ENCODE measurements at regions not wholly inside any gene's neighbourhood (a gene's known extent, or its start where the extent isn't known, plus 50 kb on each side); places are given as distances from the start of the nearest gene placed in this dataset.

DNA sequence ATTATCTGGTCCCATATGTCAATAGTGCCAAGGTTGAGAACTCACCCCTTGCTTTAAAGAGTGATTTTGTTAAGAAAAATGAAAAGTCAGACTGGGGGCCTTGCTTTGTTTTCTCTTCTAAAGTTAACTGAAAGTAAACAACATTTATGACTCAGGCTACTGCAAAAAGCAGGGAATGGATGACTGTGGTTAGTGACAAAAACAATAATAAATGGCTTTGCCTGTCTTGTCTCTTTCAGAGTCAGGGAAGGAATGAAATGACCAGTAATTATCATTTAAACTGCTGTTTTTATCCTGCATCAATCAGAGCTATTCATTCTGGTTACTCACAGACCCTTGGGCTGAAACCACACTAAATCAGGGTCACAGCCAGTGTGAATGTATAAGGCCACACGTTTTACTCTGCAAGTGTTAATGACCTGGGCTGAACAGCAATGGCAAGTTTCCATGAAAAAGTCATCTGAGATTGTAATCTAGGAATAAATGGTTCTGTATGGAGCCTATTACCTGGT is 112.2 kb downstream of the ZNF608 start:
- intact Hi-C loops (cut with micrococcal nuclease), result no loop called here
- H3K27me3 Mint-ChIP-seq, result no peaks in the 10 kb centered on the region
- 57% methylated on average over 1 of the region's 1 CpG for WGBS (ENCODE audit: insufficient coverage)
- peaks cover 0 to 7% of the 10 kb centered on the region in 2 donors for H3K4me1 ChIP-seq (ENCODE audit: control insufficient read depth in 2 of 2, insufficient read depth in 2 of 2, low read length in 2 of 2)
- H3K9me3 Mint-ChIP-seq (ENCODE audit: insufficient read depth), result no peaks in the 10 kb centered on the region
- ATAC-seq (ENCODE audit: low read depth) (no peak), DNase-seq (no peak)
- H3K36me3 ChIP-seq (replicated peaks in 1 of 2; ENCODE audit: control extremely low read depth in 1 of 2, control insufficient read depth in 1 of 2, extremely low read depth in 1 of 2, insufficient read depth in 2 of 2, low read length in 1 of 2), result no peaks in the 10 kb centered on the region
- H3K4me2 ChIP-seq (replicated peaks; ENCODE audit: low read depth, low read length, poor library complexity, severe bottlenecking), result no peak overlapping the region
- H4K20me1 ChIP-seq (ENCODE audit: control insufficient read depth, insufficient read depth, low read length, poor library complexity, severe bottlenecking), result no peaks in the 10 kb centered on the region
- ChIA-PET POLR2A (no interaction called here), CTCF (no interaction called here)
- no peak for TF ChIP-seq EZH2 (IDR thresholded peaks at IDR 0.05; ENCODE audit: borderline replicate concordance, insufficient read depth, low read depth, low read length, poor library complexity, severe bottlenecking)
- TF ChIP-seq, protein P1, sequence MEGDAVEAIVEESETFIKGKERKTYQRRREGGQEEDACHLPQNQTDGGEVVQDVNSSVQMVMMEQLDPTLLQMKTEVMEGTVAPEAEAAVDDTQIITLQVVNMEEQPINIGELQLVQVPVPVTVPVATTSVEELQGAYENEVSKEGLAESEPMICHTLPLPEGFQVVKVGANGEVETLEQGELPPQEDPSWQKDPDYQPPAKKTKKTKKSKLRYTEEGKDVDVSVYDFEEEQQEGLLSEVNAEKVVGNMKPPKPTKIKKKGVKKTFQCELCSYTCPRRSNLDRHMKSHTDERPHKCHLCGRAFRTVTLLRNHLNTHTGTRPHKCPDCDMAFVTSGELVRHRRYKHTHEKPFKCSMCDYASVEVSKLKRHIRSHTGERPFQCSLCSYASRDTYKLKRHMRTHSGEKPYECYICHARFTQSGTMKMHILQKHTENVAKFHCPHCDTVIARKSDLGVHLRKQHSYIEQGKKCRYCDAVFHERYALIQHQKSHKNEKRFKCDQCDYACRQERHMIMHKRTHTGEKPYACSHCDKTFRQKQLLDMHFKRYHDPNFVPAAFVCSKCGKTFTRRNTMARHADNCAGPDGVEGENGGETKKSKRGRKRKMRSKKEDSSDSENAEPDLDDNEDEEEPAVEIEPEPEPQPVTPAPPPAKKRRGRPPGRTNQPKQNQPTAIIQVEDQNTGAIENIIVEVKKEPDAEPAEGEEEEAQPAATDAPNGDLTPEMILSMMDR (IDR thresholded peaks at IDR 0.05), result no peak
- no peak overlapping the region for H2AFZ ChIP-seq (ENCODE audit: insufficient read depth, low read depth, low read length, poor library complexity, severe bottlenecking)
- H3K79me2 ChIP-seq (ENCODE audit: control insufficient read depth, insufficient read depth, low read length), result no peaks in the 10 kb centered on the region
- no peaks in the 10 kb centered on the region for H3K9me3 ChIP-seq (ENCODE audit: control extremely low read depth in 1 of 3, control insufficient read depth in 2 of 3, insufficient read depth in 1 of 3, low read length in 2 of 3)
- H3K4me3 ChIP-seq (ENCODE audit: control extremely low read depth in 1 of 5, extremely low read depth in 1 of 5, insufficient read depth in 1 of 5, low read depth in 2 of 5, low read length in 4 of 5), result no peak overlapping the region
- no peak overlapping the region for H3K27ac Mint-ChIP-seq
- peaks cover 11% of the 10 kb centered on the region for H3K4me1 Mint-ChIP-seq
- H3K4me3 Mint-ChIP-seq, result no peak overlapping the region
- H3K27ac ChIP-seq (ENCODE audit: low read length in 2 of 2), result no peak overlapping the region
- peaks cover 0 to 2% (median 0%) of the 10 kb centered on the region in 4 experiments for H3K27me3 ChIP-seq (replicated peaks in 1 of 4; ENCODE audit: control extremely low read depth in 1 of 4, control insufficient read depth in 3 of 4, insufficient read depth in 4 of 4, low read length in 3 of 4)
- no peak overlapping the region for H3K9ac ChIP-seq (ENCODE audit: low read length)

DNA sequence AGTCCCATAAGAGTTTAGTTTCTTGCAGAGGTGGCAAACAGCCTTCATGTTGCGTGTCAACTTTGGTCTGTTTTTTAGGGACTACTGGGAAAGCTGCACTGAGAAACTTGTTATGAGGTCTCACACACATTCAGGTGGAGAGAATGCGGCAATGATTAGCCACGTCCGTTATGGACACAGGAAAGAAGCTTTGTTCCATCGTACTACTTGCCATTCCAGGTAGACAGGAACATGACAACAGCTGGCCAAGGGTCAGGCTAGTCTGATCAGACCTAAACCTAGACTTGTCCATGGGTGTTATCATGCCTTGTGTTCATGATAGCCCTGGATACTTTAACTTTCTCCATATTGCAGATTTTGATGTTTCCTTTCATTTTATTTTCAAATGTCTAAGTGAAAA is 113.2 kb downstream of the ZNF608 start:
- Histone ChIP-seq H3K4me2 (replicated peaks; ENCODE audit: low read depth, low read length, poor library complexity, severe bottlenecking) (no peak overlapping the region), H3K9ac (ENCODE audit: low read length) (no peak overlapping the region), H3K27ac (ENCODE audit: low read length in 2 of 2) (no peak overlapping the region), H3K4me1 (ENCODE audit: control insufficient read depth in 2 of 2, insufficient read depth in 2 of 2, low read length in 2 of 2) (peaks cover 0 to 9% of the 10 kb centered on the region in 2 donors), H2AFZ (ENCODE audit: insufficient read depth, low read depth, low read length, poor library complexity, severe bottlenecking) (no peak overlapping the region), H3K9me3 (ENCODE audit: control extremely low read depth in 1 of 3, control insufficient read depth in 2 of 3, insufficient read depth in 1 of 3, low read length in 2 of 3) (no peaks in the 10 kb centered on the region), H3K4me3 (ENCODE audit: control extremely low read depth in 1 of 5, extremely low read depth in 1 of 5, insufficient read depth in 1 of 5, low read depth in 2 of 5, low read length in 4 of 5) (no peak overlapping the region), H3K27me3 (replicated peaks in 1 of 4; ENCODE audit: control extremely low read depth in 1 of 4, control insufficient read depth in 3 of 4, insufficient read depth in 4 of 4, low read length in 3 of 4) (peaks cover 0 to 5% (median 0%) of the 10 kb centered on the region in 4 experiments), H4K20me1 (ENCODE audit: control insufficient read depth, insufficient read depth, low read length, poor library complexity, severe bottlenecking) (no peaks in the 10 kb centered on the region), H3K36me3 (replicated peaks in 1 of 2; ENCODE audit: control extremely low read depth in 1 of 2, control insufficient read depth in 1 of 2, extremely low read depth in 1 of 2, insufficient read depth in 2 of 2, low read length in 1 of 2) (no peaks in the 10 kb centered on the region), H3K79me2 (ENCODE audit: control insufficient read depth, insufficient read depth, low read length) (no peaks in the 10 kb centered on the region)
- Mint-ChIP-seq H3K27me3 (no peaks in the 10 kb centered on the region), H3K4me3 (no peak overlapping the region), H3K27ac (no peak overlapping the region), H3K4me1 (peaks cover 12% of the 10 kb centered on the region), H3K9me3 (ENCODE audit: insufficient read depth) (no peaks in the 10 kb centered on the region)
- TF ChIP-seq, protein P1 (IDR thresholded peaks at IDR 0.05), result no peak
- no peak for TF ChIP-seq EZH2 (IDR thresholded peaks at IDR 0.05; ENCODE audit: borderline replicate concordance, insufficient read depth, low read depth, low read length, poor library complexity, severe bottlenecking)
- ATAC-seq (ENCODE audit: low read depth) (no peak), DNase-seq (no peak)
- intact Hi-C loops (cut with micrococcal nuclease), result no loop called here
- ChIA-PET POLR2A (no interaction called here), CTCF (no interaction called here)
- WGBS (ENCODE audit: insufficient coverage), result 98% methylated on average over 5 of the region's 5 CpGs
